ENCODE measurements at regions not wholly inside any gene's neighbourhood (a gene's known extent, or its start where the extent isn't known, plus 50 kb on each side); places are given as distances from the start of the nearest gene placed in this dataset.

DNA sequence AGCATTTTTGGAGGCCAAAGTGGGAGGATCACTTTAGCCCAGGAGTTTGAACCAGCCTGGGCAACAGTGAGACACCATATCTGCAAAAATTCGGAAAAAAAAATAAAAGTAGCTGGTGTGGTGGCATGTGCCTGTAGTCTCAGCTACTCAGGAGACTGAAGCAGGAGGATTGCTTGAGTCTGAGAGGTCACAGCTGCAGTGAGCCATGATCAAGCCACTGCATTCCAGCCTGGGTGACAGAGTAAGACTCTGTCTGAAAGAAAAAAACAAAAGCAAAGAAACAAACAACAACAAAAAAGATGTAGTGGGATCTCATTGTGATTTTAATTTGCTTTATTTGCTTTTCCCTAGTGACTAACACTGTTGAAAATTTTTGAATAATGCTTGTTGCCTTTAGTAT lies 394.7 kb upstream of the KLHL1 start:
- H3K27me3 ChIP-seq (ENCODE audit: control insufficient read depth, extremely low read depth, insufficient read depth, low read length), result no peaks in the 10 kb centered on the region
- FAIRE-seq (no peak), DNase-seq (ENCODE audit: low read depth, low spot score) (no peak)
- H3K4me3 ChIP-seq (ENCODE audit: control insufficient read depth in 2 of 3, extremely low read depth in 1 of 3, insufficient read depth in 2 of 3, low read depth in 1 of 3, low read length in 3 of 3), result no peak overlapping the region
- no peak overlapping the region for H3K4me2 ChIP-seq (ENCODE audit: control insufficient read depth, extremely low read depth, insufficient read depth, low read depth, low read length)
- no peaks in the 10 kb centered on the region for H3K9me3 ChIP-seq (ENCODE audit: control insufficient read depth, low read depth, low read length)
- H3K79me2 ChIP-seq (ENCODE audit: control insufficient read depth, insufficient read depth, low read length), result no peaks in the 10 kb centered on the region
- H3K4me1 ChIP-seq (ENCODE audit: control insufficient read depth, extremely low read depth, insufficient read depth, low read length), result no peaks in the 10 kb centered on the region
- no peaks in the 10 kb centered on the region for H3K9me1 ChIP-seq (ENCODE audit: control insufficient read depth, extremely low read depth, insufficient read depth, low read length)
- TF ChIP-seq, protein P1, sequence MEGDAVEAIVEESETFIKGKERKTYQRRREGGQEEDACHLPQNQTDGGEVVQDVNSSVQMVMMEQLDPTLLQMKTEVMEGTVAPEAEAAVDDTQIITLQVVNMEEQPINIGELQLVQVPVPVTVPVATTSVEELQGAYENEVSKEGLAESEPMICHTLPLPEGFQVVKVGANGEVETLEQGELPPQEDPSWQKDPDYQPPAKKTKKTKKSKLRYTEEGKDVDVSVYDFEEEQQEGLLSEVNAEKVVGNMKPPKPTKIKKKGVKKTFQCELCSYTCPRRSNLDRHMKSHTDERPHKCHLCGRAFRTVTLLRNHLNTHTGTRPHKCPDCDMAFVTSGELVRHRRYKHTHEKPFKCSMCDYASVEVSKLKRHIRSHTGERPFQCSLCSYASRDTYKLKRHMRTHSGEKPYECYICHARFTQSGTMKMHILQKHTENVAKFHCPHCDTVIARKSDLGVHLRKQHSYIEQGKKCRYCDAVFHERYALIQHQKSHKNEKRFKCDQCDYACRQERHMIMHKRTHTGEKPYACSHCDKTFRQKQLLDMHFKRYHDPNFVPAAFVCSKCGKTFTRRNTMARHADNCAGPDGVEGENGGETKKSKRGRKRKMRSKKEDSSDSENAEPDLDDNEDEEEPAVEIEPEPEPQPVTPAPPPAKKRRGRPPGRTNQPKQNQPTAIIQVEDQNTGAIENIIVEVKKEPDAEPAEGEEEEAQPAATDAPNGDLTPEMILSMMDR (optimal IDR thresholded peaks at IDR 0.05 in 1 of 3, IDR thresholded peaks at IDR 0.05 in 1 of 3, conservative IDR thresholded peaks at IDR 0.05 in 1 of 3; ENCODE audit: extremely low read depth in 1 of 3, insufficient read depth in 2 of 3, low read length in 3 of 3), result no peak
- TF ChIP-seq EZH2 (IDR thresholded peaks at IDR 0.05; ENCODE audit: low read length), result no peak
- no peaks in the 10 kb centered on the region for H4K20me1 ChIP-seq (ENCODE audit: control insufficient read depth, extremely low read depth, insufficient read depth, low read length)
- dilution Hi-C loops (cut with MboI; ENCODE audit: extremely low pct_ligation_motif_present, low sequenced_read_pairs), result no loop called here
- no peak overlapping the region for H3K27ac ChIP-seq (ENCODE audit: control insufficient read depth, insufficient read depth, low read length)
- no peaks in the 10 kb centered on the region for H3K36me3 ChIP-seq (ENCODE audit: control insufficient read depth in 2 of 2, extremely low read depth in 1 of 2, insufficient read depth in 2 of 2, low read length in 2 of 2)
- no peak overlapping the region for H3K9ac ChIP-seq (ENCODE audit: control insufficient read depth, extremely low read depth, insufficient read depth, low read length)
- H2AFZ ChIP-seq (ENCODE audit: control insufficient read depth, low read length), result no peak overlapping the region

DNA sequence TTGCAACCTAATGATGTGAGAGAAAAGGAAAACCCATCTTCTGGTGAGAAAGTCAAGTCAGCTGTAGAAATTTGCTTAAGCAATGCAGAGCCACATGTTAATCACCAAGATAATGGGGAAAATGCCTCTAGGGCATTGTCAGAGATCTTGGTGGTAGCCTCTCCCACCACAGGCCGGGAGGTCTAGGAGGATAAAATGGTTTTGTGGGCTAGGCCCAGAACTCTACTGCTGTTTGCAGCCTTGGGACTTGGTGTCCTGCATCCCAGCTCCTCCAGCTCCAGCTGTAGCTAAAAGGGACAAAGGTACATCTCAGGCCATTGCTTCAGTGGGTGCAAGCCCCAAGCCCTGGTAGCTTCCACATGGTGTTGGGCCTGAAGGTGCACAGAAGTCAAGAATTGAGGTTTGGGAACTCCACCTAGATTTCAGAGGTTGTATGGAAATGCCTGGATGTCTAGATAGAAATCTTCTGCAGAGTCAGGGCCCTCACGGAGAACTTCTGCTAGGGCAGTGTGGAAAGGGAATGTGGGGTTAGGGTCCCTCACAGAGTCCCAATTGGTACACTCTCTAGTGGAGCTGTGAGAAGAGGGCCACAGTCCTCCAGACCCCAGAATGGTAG lies 382.2 kb upstream of the KLHL1 start:
- Histone ChIP-seq H3K36me3 (ENCODE audit: control insufficient read depth in 2 of 2, extremely low read depth in 1 of 2, insufficient read depth in 2 of 2, low read length in 2 of 2) (no peaks in the 10 kb centered on the region), H3K27me3 (ENCODE audit: control insufficient read depth, extremely low read depth, insufficient read depth, low read length) (no peaks in the 10 kb centered on the region), H3K27ac (ENCODE audit: control insufficient read depth, insufficient read depth, low read length) (no peak overlapping the region), H3K9ac (ENCODE audit: control insufficient read depth, extremely low read depth, insufficient read depth, low read length) (no peak overlapping the region), H3K9me1 (ENCODE audit: control insufficient read depth, extremely low read depth, insufficient read depth, low read length) (no peaks in the 10 kb centered on the region), H3K4me3 (ENCODE audit: control insufficient read depth in 2 of 3, extremely low read depth in 1 of 3, insufficient read depth in 2 of 3, low read depth in 1 of 3, low read length in 3 of 3) (no peak overlapping the region), H3K4me1 (ENCODE audit: control insufficient read depth, extremely low read depth, insufficient read depth, low read length) (no peaks in the 10 kb centered on the region), H2AFZ (ENCODE audit: control insufficient read depth, low read length) (no peak overlapping the region), H3K4me2 (ENCODE audit: control insufficient read depth, extremely low read depth, insufficient read depth, low read depth, low read length) (no peak overlapping the region), H4K20me1 (ENCODE audit: control insufficient read depth, extremely low read depth, insufficient read depth, low read length) (no peaks in the 10 kb centered on the region), H3K9me3 (ENCODE audit: control insufficient read depth, low read depth, low read length) (no peaks in the 10 kb centered on the region), H3K79me2 (ENCODE audit: control insufficient read depth, insufficient read depth, low read length) (no peaks in the 10 kb centered on the region)
- DNase-seq (ENCODE audit: low read depth, low spot score) (no peak), FAIRE-seq (no peak)
- dilution Hi-C loops (cut with MboI; ENCODE audit: extremely low pct_ligation_motif_present, low sequenced_read_pairs), result no loop called here
- TF ChIP-seq, protein P1 (optimal IDR thresholded peaks at IDR 0.05 in 1 of 3, IDR thresholded peaks at IDR 0.05 in 1 of 3, conservative IDR thresholded peaks at IDR 0.05 in 1 of 3; ENCODE audit: extremely low read depth in 1 of 3, insufficient read depth in 2 of 3, low read length in 3 of 3), result no peak
- TF ChIP-seq EZH2 (IDR thresholded peaks at IDR 0.05; ENCODE audit: low read length), result no peak
